Epithelial cell of esophagus (primary cell): ENCODE measurements at regions not wholly inside any gene's neighbourhood (a gene's known extent, or its start where the extent isn't known, plus 50 kb on each side); places are given as distances from the start of the nearest gene placed in this dataset.
A peak's percentile ranks its signal among the peaks of the same experiment; 100 is the strongest.
"Not testable (repeated sequence)": the region's sequence is repeated elsewhere in the genome, so short reads cannot be mapped to it uniquely, and the experiment has no call there.

Source experiments
- DNase-seq: peaks from one replicate; pipeline ENCODE4 v3.0.0; 2010; ENCODE audit warnings: low read depth
- H3K4me3 ChIP-seq: 2 replicates; pipeline ENCODE4 v1.5.1; 2011; ENCODE audit warnings: mild to moderate bottlenecking, low read length, control low read depth
- CTCF ChIP-seq: IDR thresholded peaks from 2 replicates; pipeline ENCODE4 v1.5.1; 2011; ENCODE audit warnings: low read depth, mild to moderate bottlenecking, low read length, control low read depth, inconsistent platforms; ENCODE audit not compliant: insufficient read depth; ENCODE audit errors: missing control alignments

GRCh38 chr10:91000470-91000869 lies 79.6 kb upstream of the ANKRD1 start:
- no peak for DNase-seq
- no peak for TF ChIP-seq CTCF
- no peak overlapping the region for H3K4me3 ChIP-seq

- no peak for DNase-seq
- H3K4me3 ChIP-seq: no peak overlapping the region
- TF ChIP-seq CTCF: no peak
These were observed 80.1 kb upstream of the ANKRD1 start for GRCh38 chr10:91000985-91001384.

- no peak for DNase-seq
- H3K4me3 ChIP-seq: no peak overlapping the region
- no peak for TF ChIP-seq CTCF
These were observed 81.8 kb upstream of the ANKRD1 start for GRCh38 chr10:91002656-91003055.

GRCh38 chr10:91003379-91003778 lies 82.5 kb upstream of the ANKRD1 start:
- not testable (repeated sequence) for H3K4me3 ChIP-seq, DNase-seq

- H3K4me3 ChIP-seq, DNase-seq: not testable (repeated sequence)
These were observed 84.4 kb upstream of the ANKRD1 start for GRCh38 chr10:91005276-91005675.

- H3K4me3 ChIP-seq: no peak overlapping the region
- DNase-seq: peak; percentile 75
- peak; percentile 97 for TF ChIP-seq CTCF
These were observed 85.3 kb upstream of the ANKRD1 start for GRCh38 chr10:91006001-91006751.

GRCh38 chr10:91006752-91007346 lies 86.0 kb upstream of the ANKRD1 start:
- H3K4me3 ChIP-seq: no peak overlapping the region
- no peak for TF ChIP-seq CTCF
- DNase-seq: no peak

- DNase-seq: no peak
- H3K4me3 ChIP-seq: no peak overlapping the region
- no peak for TF ChIP-seq CTCF
These were observed 86.8 kb upstream of the ANKRD1 start for GRCh38 chr10:91007655-91008054.
